Mesenchymal stem cell (in vitro differentiated cells and primary cell): ENCODE measurements at regions not wholly inside any gene's neighbourhood (a gene's known extent, or its start where the extent isn't known, plus 50 kb on each side); places are given as distances from the start of the nearest gene placed in this dataset.

ENCODE experiments used
- DNase-seq: peaks from one replicate; pipeline ENCODE4 v3.0.0-alpha.2; 2013
- H2AFZ ChIP-seq: one replicate; pipeline ENCODE4 v1.6.1; 2013; ENCODE audit warnings: low read depth, mild to moderate bottlenecking, control low read depth, inconsistent platforms, low read length, moderate library complexity
- H2AK5ac ChIP-seq: 2 replicates; pipeline ENCODE4 v1.6.1; 2013; ENCODE audit warnings: low read length, moderate library complexity, mild to moderate bottlenecking, inconsistent platforms; ENCODE audit not compliant: severe bottlenecking
- H2BK120ac ChIP-seq: one replicate; pipeline ENCODE4 v1.6.1; 2013; ENCODE audit warnings: low read depth, mild to moderate bottlenecking, inconsistent platforms, low read length, moderate library complexity
- H2BK12ac ChIP-seq, 2 experiments: one replicate each; pipeline ENCODE4 v1.6.1; 2013; ENCODE audit warnings: inconsistent platforms in 2 of 2, low read length in 2 of 2, mild to moderate bottlenecking in 2 of 2, moderate library complexity in 2 of 2, control low read depth in 1 of 2
- H2BK15ac ChIP-seq: one replicate; pipeline ENCODE4 v1.6.1; 2013; ENCODE audit warnings: mild to moderate bottlenecking, low read depth, inconsistent platforms; ENCODE audit not compliant: poor library complexity, severe bottlenecking
- H2BK5ac ChIP-seq: 2 replicates; pipeline ENCODE4 v1.6.1; 2013; ENCODE audit warnings: low read depth, mild to moderate bottlenecking, low read length, control low read depth, inconsistent platforms; ENCODE audit not compliant: poor library complexity, severe bottlenecking
- H3K14ac ChIP-seq, 2 experiments: one replicate each; pipeline ENCODE4 v1.6.1; 2013; ENCODE audit warnings: inconsistent platforms in 2 of 2, low read length in 2 of 2, control low read depth in 1 of 2, mild to moderate bottlenecking in 1 of 2, moderate library complexity in 1 of 2
- H3K18ac ChIP-seq, 2 experiments: one replicate each; pipeline ENCODE4 v1.6.1; 2013; ENCODE audit warnings: inconsistent platforms in 2 of 2, low read length in 2 of 2, control low read depth in 1 of 2, low read depth in 1 of 2, mild to moderate bottlenecking in 1 of 2
- H3K23ac ChIP-seq, 2 experiments: one replicate each; pipeline ENCODE4 v1.6.1; 2013; ENCODE audit warnings: inconsistent platforms in 2 of 2, low read length in 2 of 2, mild to moderate bottlenecking in 2 of 2, moderate library complexity in 2 of 2, control low read depth in 1 of 2
- H3K27ac ChIP-seq: 2 replicates; pipeline ENCODE4 v1.5.1; 2013; ENCODE audit warnings: mild to moderate bottlenecking, moderate library complexity, low read length, control low read depth, inconsistent platforms; ENCODE audit not compliant: poor library complexity, severe bottlenecking
- H3K27me3 ChIP-seq, 2 experiments: 2 replicates each; pipeline versions ENCODE4 v1.6.1 to v1.7.0; 2013; ENCODE audit warnings: low read length in 2 of 2, mild to moderate bottlenecking in 2 of 2, moderate library complexity in 2 of 2, control low read depth in 1 of 2, inconsistent platforms in 1 of 2; ENCODE audit not compliant: control insufficient read depth in 1 of 2, insufficient read depth in 1 of 2
- H3K36me3 ChIP-seq, 2 experiments: 2 replicates each; pipeline versions ENCODE4 v1.6.1 to v1.7.0; 2013; ENCODE audit warnings: low read length in 2 of 2, control low read depth in 1 of 2, inconsistent platforms in 1 of 2, low read depth in 1 of 2, mild to moderate bottlenecking in 1 of 2; ENCODE audit not compliant: insufficient read depth in 2 of 2, control insufficient read depth in 1 of 2
- H3K4ac ChIP-seq, 2 experiments: one replicate each; pipeline ENCODE4 v1.6.1; 2013; ENCODE audit warnings: inconsistent platforms in 2 of 2, low read length in 2 of 2, mild to moderate bottlenecking in 2 of 2, moderate library complexity in 2 of 2, control low read depth in 1 of 2, low read depth in 1 of 2
- H3K4me1 ChIP-seq: 2 replicates; pipeline ENCODE4 v1.6.1; 2013; ENCODE audit warnings: low read depth, low read length, control low read depth; ENCODE audit not compliant: control insufficient read depth, insufficient read depth
- H3K4me2 ChIP-seq: 2 replicates; pipeline ENCODE4 v1.6.1; 2013; ENCODE audit warnings: low read length, mild to moderate bottlenecking, inconsistent platforms; ENCODE audit not compliant: poor library complexity, severe bottlenecking
- H3K4me3 ChIP-seq, 2 experiments: 2 replicates each; pipeline versions ENCODE4 v1.5.1 to v1.7.0; 2013; ENCODE audit warnings: low read length in 2 of 2, mild to moderate bottlenecking in 2 of 2, control low read depth in 1 of 2, low read depth in 1 of 2; ENCODE audit not compliant: insufficient read depth in 1 of 2
- H3K79me1 ChIP-seq: replicated peaks from 2 replicates; pipeline ENCODE4 v1.6.1; 2013; ENCODE audit warnings: mild to moderate bottlenecking, control low read depth, low read length, inconsistent platforms; ENCODE audit not compliant: poor library complexity, severe bottlenecking
- H3K9ac ChIP-seq: 2 replicates; pipeline ENCODE4 v1.7.0; 2013; ENCODE audit warnings: mild to moderate bottlenecking, low read length, moderate library complexity
- H3K9me3 ChIP-seq: 2 replicates; pipeline ENCODE4 v1.7.0; 2013; ENCODE audit warnings: mild to moderate bottlenecking, low read length; ENCODE audit not compliant: control insufficient read depth
- H4K8ac ChIP-seq: one replicate; pipeline ENCODE4 v1.6.1; 2013; ENCODE audit warnings: inconsistent platforms, mild to moderate bottlenecking, low read length, moderate library complexity
- H4K91ac ChIP-seq: one replicate; pipeline ENCODE4 v1.6.1; 2013; ENCODE audit warnings: mild to moderate bottlenecking, low read length, inconsistent platforms
- WGBS: methylation state at CpG from one replicate; pipeline ENCODE4 v1.1.7; 2013; ENCODE audit warnings: mixed read lengths; 5-methylcytosine and 5-hydroxymethylcytosine counted together

- H3K4me2 ChIP-seq: no peak overlapping the region
- no peak overlapping the region for H2BK15ac ChIP-seq
- no peaks in the 10 kb centered on the region for H3K9me3 ChIP-seq
Observed at GRCh38 chr7:26044320-26044719, 107.7 kb upstream of the NFE2L3 start.

GRCh38 chr7:26046150-26046549 lies 105.8 kb upstream of the NFE2L3 start:
- no peak overlapping the region for H2AK5ac ChIP-seq
- H3K4me2 ChIP-seq: no peak overlapping the region
- H3K79me1 ChIP-seq: no peaks in the 10 kb centered on the region
- H3K18ac ChIP-seq: no peak overlapping the region
- no peak overlapping the region for H2BK15ac ChIP-seq
- 70% methylated on average over 2 of the region's 3 CpGs for WGBS
- H2BK12ac ChIP-seq: no peak overlapping the region
- H2BK120ac ChIP-seq: no peak overlapping the region
- H4K8ac ChIP-seq: no peak overlapping the region
- no peak overlapping the region for H3K4ac ChIP-seq
- no peak overlapping the region for H3K23ac ChIP-seq
- H3K9ac ChIP-seq: no peak overlapping the region
- H3K9me3 ChIP-seq: no peaks in the 10 kb centered on the region
- peaks cover 8 to 11% of the 10 kb centered on the region in 2 experiments for H3K27me3 ChIP-seq
- H2BK5ac ChIP-seq: no peak overlapping the region
- no peak overlapping the region for H4K91ac ChIP-seq
- no peaks in the 10 kb centered on the region for H3K36me3 ChIP-seq
- no peak overlapping the region for H3K27ac ChIP-seq
- DNase-seq: no peak
- H3K4me3 ChIP-seq: no peak overlapping the region
- H3K4me1 ChIP-seq: no peaks in the 10 kb centered on the region
- no peak overlapping the region for H2AFZ ChIP-seq
- no peak overlapping the region for H3K14ac ChIP-seq

More at GRCh38 chr7:26044320-26044719, 107.7 kb upstream of the NFE2L3 start:
- Histone ChIP-seq H2AK5ac (no peak overlapping the region), H3K23ac (no peak overlapping the region), H3K18ac (no peak overlapping the region), H4K91ac (no peak overlapping the region), H3K4me3 (no peak overlapping the region), H3K4ac (no peak overlapping the region), H3K79me1 (no peaks in the 10 kb centered on the region), H2BK5ac (no peak overlapping the region), H3K14ac (no peak overlapping the region), H3K36me3 (no peaks in the 10 kb centered on the region), H3K27ac (no peak overlapping the region), H3K4me1 (no peaks in the 10 kb centered on the region), H2BK120ac (no peak overlapping the region), H4K8ac (no peak overlapping the region), H2BK12ac (no peak overlapping the region), H3K9ac (no peak overlapping the region), H2AFZ (no peak overlapping the region), H3K27me3 (peaks cover 3 to 15% of the 10 kb centered on the region in 2 experiments)
- no peak for DNase-seq
- WGBS: 65% methylated on average over 5 of the region's 5 CpGs

GRCh38 chr7:26046878-26047277 lies 105.1 kb upstream of the NFE2L3 start:
- Histone ChIP-seq H3K23ac (no peak overlapping the region), H3K4me3 (no peak overlapping the region), H2BK15ac (no peak overlapping the region), H3K27me3 (peaks cover 8 to 11% of the 10 kb centered on the region in 2 experiments), H3K14ac (no peak overlapping the region), H2BK120ac (no peak overlapping the region), H4K8ac (no peak overlapping the region), H3K79me1 (no peaks in the 10 kb centered on the region), H4K91ac (no peak overlapping the region), H3K9ac (no peak overlapping the region), H3K4ac (no peak overlapping the region), H2BK5ac (no peak overlapping the region), H2AK5ac (no peak overlapping the region), H3K36me3 (no peaks in the 10 kb centered on the region), H3K4me1 (no peaks in the 10 kb centered on the region), H3K18ac (no peak overlapping the region), H3K4me2 (no peak overlapping the region), H2AFZ (no peak overlapping the region), H3K27ac (no peak overlapping the region), H3K9me3 (no peaks in the 10 kb centered on the region), H2BK12ac (no peak overlapping the region)
- DNase-seq: no peak
- 88% methylated on average over 1 of the region's 1 CpG for WGBS

- no peak overlapping the region for H2BK15ac ChIP-seq
- H3K9ac ChIP-seq: no peak overlapping the region
- no peak overlapping the region for H2BK120ac ChIP-seq
- H2BK12ac ChIP-seq: no peak overlapping the region
- H3K18ac ChIP-seq: no peak overlapping the region
- no peak overlapping the region for H3K14ac ChIP-seq
- H3K4me3 ChIP-seq: no peak overlapping the region
- WGBS: 100% methylated on average over 5 of the region's 5 CpGs
- no peak overlapping the region for H3K4me2 ChIP-seq
- H4K91ac ChIP-seq: no peak overlapping the region
- H3K9me3 ChIP-seq: no peaks in the 10 kb centered on the region
- no peak overlapping the region for H2AFZ ChIP-seq
- H4K8ac ChIP-seq: no peak overlapping the region
- H2BK5ac ChIP-seq: no peak overlapping the region
- H3K23ac ChIP-seq: no peak overlapping the region
- DNase-seq: no peak
- no peak overlapping the region for H2AK5ac ChIP-seq
- H3K27ac ChIP-seq: no peak overlapping the region
- H3K4me1 ChIP-seq: no peaks in the 10 kb centered on the region
- no peak overlapping the region for H3K4ac ChIP-seq
- no peaks in the 10 kb centered on the region for H3K36me3 ChIP-seq
- peaks cover 5 to 8% of the 10 kb centered on the region in 2 experiments for H3K27me3 ChIP-seq
- H3K79me1 ChIP-seq: no peaks in the 10 kb centered on the region
Observed at GRCh38 chr7:26048663-26049062, 103.3 kb upstream of the NFE2L3 start.
